ENCODE measurements at regions not wholly inside any gene's neighbourhood (a gene's known extent, or its start where the extent isn't known, plus 50 kb on each side); places are given as distances from the start of the nearest gene placed in this dataset.

DNA sequence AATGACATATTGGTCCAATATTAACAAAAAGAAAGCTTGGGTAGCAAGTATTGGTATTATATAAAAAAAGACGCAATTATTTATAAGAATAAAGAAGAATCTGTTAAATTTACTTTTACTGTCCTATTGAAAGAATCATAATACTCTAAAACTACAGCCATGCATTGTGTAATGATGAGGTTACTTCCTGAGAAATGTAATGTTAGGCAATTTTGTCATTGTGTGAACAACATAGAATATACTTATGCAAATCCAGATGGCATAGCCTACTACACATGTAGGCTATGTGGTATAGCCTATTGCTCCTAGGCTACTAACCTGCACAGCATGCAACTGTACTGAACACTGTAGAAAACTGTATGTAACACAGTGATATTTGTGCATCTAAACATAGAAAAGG, 121.2 kb upstream of the PTGFR start:
- no peaks in the 10 kb centered on the region for H3K4me1 ChIP-seq (ENCODE audit: low read length)
- H2AFZ ChIP-seq (ENCODE audit: low read depth, low read length): no peak overlapping the region
- no peaks in the 10 kb centered on the region for H3K36me3 ChIP-seq (replicated peaks; ENCODE audit: low read depth, low read length)
- H3K4me2 ChIP-seq (ENCODE audit: low read length): no peak overlapping the region
- no peak overlapping the region for H3K4me3 ChIP-seq (ENCODE audit: low read length)
- H3K9me3 ChIP-seq (ENCODE audit: insufficient read depth, low read length): no peaks in the 10 kb centered on the region
- H3K27ac ChIP-seq (ENCODE audit: low read length): no peak overlapping the region
- no peak for TF ChIP-seq EZH2phosphoT487 (IDR thresholded peaks at IDR 0.05; ENCODE audit: low read depth)
- no peak for TF ChIP-seq CTCF (IDR thresholded peaks at IDR 0.05; ENCODE audit: low read depth, low read length)
- no peaks in the 10 kb centered on the region for H3K79me2 ChIP-seq (ENCODE audit: low read length)
- H3K9ac ChIP-seq (ENCODE audit: low read length): no peak overlapping the region
- H3K27me3 ChIP-seq (ENCODE audit: low read depth, low read length): no peaks in the 10 kb centered on the region
- no peaks in the 10 kb centered on the region for H4K20me1 ChIP-seq (ENCODE audit: insufficient read depth, low read length)

GRCh38 chr1:78370356-78370755, 120.4 kb upstream of the PTGFR start:
- Histone ChIP-seq H4K20me1 (ENCODE audit: insufficient read depth, low read length) (no peaks in the 10 kb centered on the region), H3K27ac (ENCODE audit: low read length) (no peak overlapping the region), H3K4me2 (ENCODE audit: low read length) (no peak overlapping the region), H3K36me3 (replicated peaks; ENCODE audit: low read depth, low read length) (no peaks in the 10 kb centered on the region), H2AFZ (ENCODE audit: low read depth, low read length) (no peak overlapping the region), H3K27me3 (ENCODE audit: low read depth, low read length) (no peaks in the 10 kb centered on the region), H3K4me3 (ENCODE audit: low read length) (no peak overlapping the region), H3K4me1 (ENCODE audit: low read length) (no peaks in the 10 kb centered on the region), H3K9me3 (ENCODE audit: insufficient read depth, low read length) (no peaks in the 10 kb centered on the region), H3K79me2 (ENCODE audit: low read length) (no peaks in the 10 kb centered on the region), H3K9ac (ENCODE audit: low read length) (no peak overlapping the region)
- TF ChIP-seq EZH2phosphoT487 (IDR thresholded peaks at IDR 0.05; ENCODE audit: low read depth) (no peak), CTCF (IDR thresholded peaks at IDR 0.05; ENCODE audit: low read depth, low read length) (no peak)

DNA sequence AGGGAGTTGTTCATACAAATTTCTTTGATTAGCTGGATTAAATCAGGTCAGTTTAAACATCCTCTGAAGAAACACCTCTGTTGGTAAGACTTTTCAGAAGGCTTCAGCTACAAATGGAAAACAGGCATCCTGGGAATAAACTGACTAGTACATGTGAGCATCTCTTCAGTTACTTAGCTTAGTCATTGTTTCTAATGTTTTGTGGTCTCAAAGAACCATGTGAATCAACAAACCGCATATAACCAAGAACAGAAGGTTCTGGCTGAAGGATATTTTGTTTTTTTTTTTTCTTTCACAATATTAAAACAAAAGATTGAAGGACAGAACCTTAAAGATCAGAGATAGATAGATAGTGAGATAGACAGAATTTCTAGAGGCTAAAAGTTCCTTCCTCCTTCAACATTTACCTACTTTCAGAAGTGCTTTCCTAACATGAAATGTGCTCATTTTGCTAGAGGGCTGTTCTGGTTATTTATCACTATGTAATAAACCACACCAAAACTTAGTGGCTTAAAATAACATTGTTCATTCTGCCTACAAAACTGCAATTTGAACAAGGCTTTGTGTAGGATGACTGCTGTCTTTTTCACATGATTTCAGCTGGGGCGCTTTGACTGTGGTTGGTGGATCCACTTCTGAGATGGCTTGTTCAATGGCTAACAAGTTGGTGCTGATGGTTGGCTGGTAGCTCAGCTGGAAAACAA, 119.8 kb upstream of the PTGFR start:
- Histone ChIP-seq H3K4me2 (ENCODE audit: low read length) (no peak overlapping the region), H3K4me3 (ENCODE audit: low read length) (no peak overlapping the region), H3K9me3 (ENCODE audit: insufficient read depth, low read length) (no peaks in the 10 kb centered on the region), H3K4me1 (ENCODE audit: low read length) (no peaks in the 10 kb centered on the region), H3K79me2 (ENCODE audit: low read length) (no peaks in the 10 kb centered on the region), H3K27ac (ENCODE audit: low read length) (no peak overlapping the region), H3K27me3 (ENCODE audit: low read depth, low read length) (no peaks in the 10 kb centered on the region), H3K36me3 (replicated peaks; ENCODE audit: low read depth, low read length) (no peaks in the 10 kb centered on the region), H4K20me1 (ENCODE audit: insufficient read depth, low read length) (no peaks in the 10 kb centered on the region), H2AFZ (ENCODE audit: low read depth, low read length) (no peak overlapping the region), H3K9ac (ENCODE audit: low read length) (no peak overlapping the region)
- TF ChIP-seq CTCF (IDR thresholded peaks at IDR 0.05; ENCODE audit: low read depth, low read length) (no peak), EZH2phosphoT487 (IDR thresholded peaks at IDR 0.05; ENCODE audit: low read depth) (no peak)

DNA sequence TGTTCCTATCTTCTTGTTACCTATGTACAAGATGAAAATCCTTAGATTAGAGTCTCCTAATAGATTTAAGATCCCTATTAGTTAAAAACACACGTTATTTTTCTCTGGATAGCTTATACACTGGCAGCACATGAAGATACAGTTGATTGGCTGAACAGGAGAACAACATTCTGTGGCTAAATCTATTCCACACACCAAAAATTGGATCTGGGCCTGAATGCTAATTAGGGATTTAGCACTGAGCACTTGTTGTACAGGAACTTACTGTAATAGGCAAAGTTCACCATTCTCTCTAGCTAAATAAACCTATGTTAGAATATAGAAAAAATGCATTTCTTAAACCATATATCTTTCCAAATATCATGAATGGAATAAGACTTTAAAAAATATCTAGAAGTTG, 117.1 kb upstream of the PTGFR start:
- no peak overlapping the region for H3K27ac ChIP-seq (ENCODE audit: low read length)
- H2AFZ ChIP-seq (ENCODE audit: low read depth, low read length): no peak overlapping the region
- no peak overlapping the region for H3K4me2 ChIP-seq (ENCODE audit: low read length)
- H4K20me1 ChIP-seq (ENCODE audit: insufficient read depth, low read length): no peaks in the 10 kb centered on the region
- no peaks in the 10 kb centered on the region for H3K27me3 ChIP-seq (ENCODE audit: low read depth, low read length)
- H3K4me3 ChIP-seq (ENCODE audit: low read length): no peak overlapping the region
- no peaks in the 10 kb centered on the region for H3K79me2 ChIP-seq (ENCODE audit: low read length)
- TF ChIP-seq CTCF (IDR thresholded peaks at IDR 0.05; ENCODE audit: low read depth, low read length) (no peak), EZH2phosphoT487 (IDR thresholded peaks at IDR 0.05; ENCODE audit: low read depth) (no peak)
- peaks cover 8% of the 10 kb centered on the region for H3K4me1 ChIP-seq (ENCODE audit: low read length)
- H3K9me3 ChIP-seq (ENCODE audit: insufficient read depth, low read length): no peaks in the 10 kb centered on the region
- H3K36me3 ChIP-seq (replicated peaks; ENCODE audit: low read depth, low read length): no peaks in the 10 kb centered on the region
- no peak overlapping the region for H3K9ac ChIP-seq (ENCODE audit: low read length)

All from OCI-LY3 (cell line).